Nephron progenitor cell (in vitro differentiated cells): ENCODE measurements at regions not wholly inside any gene's neighbourhood (a gene's known extent, or its start where the extent isn't known, plus 50 kb on each side); places are given as distances from the start of the nearest gene placed in this dataset.

ENCODE experiments used
- DNase-seq: peaks from one replicate; pipeline ENCODE4 v3.0.0; 2021
- H3K27ac Mint-ChIP-seq: 2 replicates; pipeline ENCODE4 v1.8.0; 2021; ENCODE audit warnings: mild to moderate bottlenecking, moderate library complexity, mixed read lengths
- H3K27me3 Mint-ChIP-seq: 2 replicates; pipeline ENCODE4 v1.8.0; 2021; ENCODE audit warnings: mild to moderate bottlenecking, low read depth, mixed read lengths; ENCODE audit not compliant: poor library complexity
- H3K36me3 Mint-ChIP-seq: 2 replicates; pipeline ENCODE4 v1.8.0; 2021; ENCODE audit warnings: low read depth, mixed read lengths
- H3K4me1 Mint-ChIP-seq: 2 replicates; pipeline ENCODE4 v1.8.0; 2021; ENCODE audit warnings: mixed read lengths
- H3K4me3 Mint-ChIP-seq: 2 replicates; pipeline ENCODE4 v1.8.0; 2021; ENCODE audit warnings: mild to moderate bottlenecking, moderate library complexity, mixed read lengths
- H3K9me3 Mint-ChIP-seq: 2 replicates; pipeline ENCODE4 v1.8.0; 2021; ENCODE audit warnings: mild to moderate bottlenecking, moderate library complexity, mixed read lengths
- TF ChIP-seq, protein P1 (sequence below): fragments of 200-600 bp; sonication (generic); IDR thresholded peaks from 2 replicates; pipeline ENCODE4 v1.5.0; 2021; ENCODE audit warnings: antibody characterized with exemption

DNA sequence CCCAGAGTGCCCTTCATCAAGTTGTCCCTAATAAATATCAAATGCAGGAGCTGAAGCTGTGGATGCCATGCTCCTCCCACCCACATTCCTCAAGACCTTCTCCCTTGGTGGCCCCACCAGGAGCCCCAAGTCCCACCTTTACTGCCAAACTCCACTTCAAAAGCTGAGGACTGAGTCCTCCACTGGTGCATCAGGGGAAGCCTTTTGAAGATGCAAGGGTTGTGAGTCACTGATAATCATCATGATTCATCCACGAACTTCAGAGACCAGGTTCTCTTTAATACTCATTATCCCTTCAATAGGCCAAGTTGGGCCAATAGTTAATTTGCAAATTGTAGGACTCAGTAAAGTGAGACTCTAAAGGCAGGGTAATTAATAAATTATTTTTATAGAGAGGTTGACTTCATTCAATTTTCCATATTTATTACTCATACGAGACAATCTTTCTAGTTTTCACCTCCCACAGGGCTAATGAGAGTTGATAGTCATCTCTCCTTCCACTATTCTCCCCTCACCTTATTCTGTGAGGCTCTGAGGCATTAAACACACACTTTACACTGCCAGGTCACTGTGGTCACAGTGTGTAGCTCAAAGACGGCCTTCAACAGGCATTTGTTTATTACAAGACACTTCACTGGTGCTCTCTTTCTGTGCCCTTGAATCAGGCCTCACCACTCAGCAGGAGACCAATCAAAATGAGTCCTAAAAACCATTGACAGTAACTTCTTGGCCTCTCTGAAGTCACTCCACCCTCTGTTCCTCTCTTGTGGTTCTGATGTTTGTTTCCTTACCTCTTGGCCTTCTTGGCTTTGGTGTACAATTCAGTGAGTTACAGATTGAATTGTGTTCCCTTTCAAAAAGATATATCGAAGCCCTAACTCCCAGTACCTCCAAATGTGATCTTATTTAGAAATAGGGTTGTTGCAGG lies 99.9 kb downstream of the TRIB2 start:
- Mint-ChIP-seq H3K9me3 (no peaks in the 10 kb centered on the region), H3K4me3 (no peak overlapping the region), H3K4me1 (peaks cover 17% of the 10 kb centered on the region), H3K27me3 (peaks cover 3% of the 10 kb centered on the region), H3K27ac (no peak overlapping the region), H3K36me3 (no peaks in the 10 kb centered on the region)
- DNase-seq: no peak
- TF ChIP-seq, protein P1, sequence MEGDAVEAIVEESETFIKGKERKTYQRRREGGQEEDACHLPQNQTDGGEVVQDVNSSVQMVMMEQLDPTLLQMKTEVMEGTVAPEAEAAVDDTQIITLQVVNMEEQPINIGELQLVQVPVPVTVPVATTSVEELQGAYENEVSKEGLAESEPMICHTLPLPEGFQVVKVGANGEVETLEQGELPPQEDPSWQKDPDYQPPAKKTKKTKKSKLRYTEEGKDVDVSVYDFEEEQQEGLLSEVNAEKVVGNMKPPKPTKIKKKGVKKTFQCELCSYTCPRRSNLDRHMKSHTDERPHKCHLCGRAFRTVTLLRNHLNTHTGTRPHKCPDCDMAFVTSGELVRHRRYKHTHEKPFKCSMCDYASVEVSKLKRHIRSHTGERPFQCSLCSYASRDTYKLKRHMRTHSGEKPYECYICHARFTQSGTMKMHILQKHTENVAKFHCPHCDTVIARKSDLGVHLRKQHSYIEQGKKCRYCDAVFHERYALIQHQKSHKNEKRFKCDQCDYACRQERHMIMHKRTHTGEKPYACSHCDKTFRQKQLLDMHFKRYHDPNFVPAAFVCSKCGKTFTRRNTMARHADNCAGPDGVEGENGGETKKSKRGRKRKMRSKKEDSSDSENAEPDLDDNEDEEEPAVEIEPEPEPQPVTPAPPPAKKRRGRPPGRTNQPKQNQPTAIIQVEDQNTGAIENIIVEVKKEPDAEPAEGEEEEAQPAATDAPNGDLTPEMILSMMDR: no peak

DNA sequence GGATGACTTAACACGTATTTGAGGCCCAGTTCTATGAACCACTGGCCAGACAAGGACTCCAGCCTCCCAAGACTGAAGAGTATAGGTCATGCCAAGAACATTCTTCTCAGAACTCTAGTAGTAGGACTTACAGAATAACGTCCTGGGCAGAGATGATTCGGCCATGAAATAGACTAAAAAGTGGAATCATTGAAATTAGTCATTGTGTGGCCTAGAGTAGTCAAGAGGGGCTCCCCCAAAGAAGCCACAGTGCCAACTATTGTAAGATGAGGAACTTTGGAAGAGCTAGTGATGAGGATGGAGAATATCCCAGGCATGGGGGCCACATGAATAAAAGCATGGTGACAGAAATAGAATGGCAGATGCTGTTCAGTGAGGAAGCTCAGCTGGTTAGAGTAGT lies 101.1 kb downstream of the TRIB2 start:
- Mint-ChIP-seq H3K9me3 (no peaks in the 10 kb centered on the region), H3K4me3 (no peak overlapping the region), H3K36me3 (no peaks in the 10 kb centered on the region), H3K27ac (no peak overlapping the region), H3K27me3 (peaks cover 6% of the 10 kb centered on the region), H3K4me1 (peaks cover 17% of the 10 kb centered on the region)
- DNase-seq: no peak
- TF ChIP-seq, protein P1: no peak

DNA sequence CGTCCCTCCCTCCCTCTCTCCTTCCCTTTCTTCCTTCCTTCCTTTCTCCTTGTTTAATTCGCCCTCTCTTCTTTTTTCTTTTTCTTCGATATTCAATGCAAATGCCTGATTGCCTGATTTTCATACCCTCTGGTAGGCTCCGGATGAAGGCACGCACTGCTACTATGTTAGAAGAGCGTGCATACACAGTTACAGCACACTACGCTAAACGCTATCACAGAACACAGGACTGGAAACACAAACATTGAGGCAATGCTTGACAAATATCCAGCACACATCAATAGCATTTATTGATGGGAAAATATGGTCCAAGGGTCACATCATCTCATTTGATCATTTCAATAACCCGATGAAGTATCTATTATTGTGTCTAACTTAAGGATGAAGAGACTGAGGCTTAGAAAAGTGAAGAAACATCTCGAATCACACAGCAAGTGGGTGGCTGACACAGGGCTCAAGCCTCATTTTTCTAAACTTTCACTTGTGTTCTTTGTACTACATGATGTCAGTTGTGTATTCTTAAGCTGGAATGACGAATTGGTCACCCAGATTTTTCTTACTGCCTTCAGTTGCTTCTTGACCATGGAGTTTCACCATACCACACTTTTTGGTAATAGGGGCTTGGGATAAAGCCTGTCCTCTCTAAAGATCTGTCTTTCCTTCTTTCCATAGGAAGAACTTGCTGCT lies 101.8 kb downstream of the TRIB2 start:
- no peaks in the 10 kb centered on the region for H3K36me3 Mint-ChIP-seq
- no peak overlapping the region for H3K4me3 Mint-ChIP-seq
- no peak overlapping the region for H3K27ac Mint-ChIP-seq
- peaks cover 6% of the 10 kb centered on the region for H3K27me3 Mint-ChIP-seq
- H3K4me1 Mint-ChIP-seq: peaks cover 21% of the 10 kb centered on the region
- TF ChIP-seq, protein P1: no peak
- DNase-seq: no peak
- H3K9me3 Mint-ChIP-seq: no peaks in the 10 kb centered on the region

DNA sequence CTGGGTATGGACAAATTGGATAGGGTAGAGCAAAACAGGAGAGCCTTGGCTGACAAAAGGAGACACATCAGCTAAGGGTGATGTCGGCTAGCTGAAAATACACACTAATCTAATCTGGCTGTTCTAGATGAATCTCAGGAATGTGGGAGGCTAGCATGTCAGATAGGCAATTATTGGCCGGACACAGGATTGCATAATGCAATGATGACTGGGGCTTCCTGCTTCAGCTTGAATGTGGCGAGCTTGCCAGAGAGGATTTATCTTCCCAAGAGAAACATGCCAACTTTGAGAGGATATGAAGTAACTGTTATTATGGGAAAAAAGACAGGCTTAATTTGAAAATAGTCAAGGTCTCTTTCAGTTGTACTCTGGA lies 102.4 kb downstream of the TRIB2 start:
- Mint-ChIP-seq H3K4me1 (peaks cover 26% of the 10 kb centered on the region), H3K27ac (no peak overlapping the region), H3K27me3 (peaks cover 6% of the 10 kb centered on the region), H3K36me3 (no peaks in the 10 kb centered on the region), H3K9me3 (no peaks in the 10 kb centered on the region), H3K4me3 (no peak overlapping the region)
- TF ChIP-seq, protein P1: no peak
- DNase-seq: no peak

DNA sequence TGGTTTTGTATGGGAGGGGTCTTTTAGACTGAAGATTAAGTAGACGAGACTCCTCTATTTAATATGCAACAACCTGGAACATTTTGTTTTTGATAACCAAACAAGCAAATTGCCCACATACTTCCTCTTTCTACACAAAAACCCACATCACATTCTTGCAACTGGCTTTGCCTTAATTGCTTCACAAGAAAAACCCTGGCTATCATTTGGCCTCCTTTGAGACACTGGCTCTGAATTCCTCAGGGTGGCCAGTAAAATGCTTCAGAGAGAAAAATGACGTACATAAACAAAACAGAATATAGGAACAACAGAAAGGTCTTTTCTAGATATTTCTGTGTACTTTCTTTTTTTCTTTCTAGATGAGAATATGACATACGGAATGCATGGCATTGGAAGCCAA lies 103.0 kb downstream of the TRIB2 start:
- Mint-ChIP-seq H3K27me3 (peaks cover 6% of the 10 kb centered on the region), H3K27ac (no peak overlapping the region), H3K9me3 (no peaks in the 10 kb centered on the region), H3K4me1 (peaks cover 33% of the 10 kb centered on the region), H3K4me3 (no peak overlapping the region), H3K36me3 (no peaks in the 10 kb centered on the region)
- DNase-seq: no peak
- TF ChIP-seq, protein P1: no peak
